GM21526 (cell line): ENCODE measurements at regions not wholly inside any gene's neighbourhood (a gene's known extent, or its start where the extent isn't known, plus 50 kb on each side); places are given as distances from the start of the nearest gene placed in this dataset.

Source experiments
- ATAC-seq: cut with Tn5 transposase; IDR thresholded peaks from one replicate; pipeline ENCODE4 v1.9.1; 2021; ENCODE audit warnings: moderate library complexity; ENCODE audit not compliant: unreplicated experiment, low FRiP score

- no peak for ATAC-seq
Measured at GRCh38 chr4:152009031-152009670, 248.3 kb upstream of the GATB start.

GRCh38 chr4:152007111-152007510 is 246.3 kb upstream of the GATB start:
- ATAC-seq: no peak

DNA sequence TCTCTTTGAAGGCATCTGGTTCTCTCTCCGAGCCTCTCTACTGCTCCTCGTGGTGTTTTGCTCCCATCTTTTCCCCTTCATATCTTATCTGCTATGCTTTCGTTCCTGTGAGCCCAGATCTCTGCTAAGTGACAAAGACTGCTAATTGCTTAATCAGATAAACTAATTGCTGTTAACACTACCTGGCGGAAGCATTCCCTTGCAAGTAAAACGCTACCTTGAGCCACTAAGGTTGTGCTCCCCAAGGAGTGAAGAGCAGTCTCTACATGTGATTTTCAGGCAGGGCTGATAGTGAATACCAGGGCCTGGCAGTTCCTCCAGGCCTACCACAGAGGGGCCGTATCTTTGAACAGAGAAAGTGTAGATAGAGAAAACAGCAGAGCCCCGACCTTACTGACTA is 244.0 kb upstream of the GATB start:
- no peak for ATAC-seq

- ATAC-seq: no peak
Measured at GRCh38 chr4:152000518-152000917, 239.7 kb upstream of the GATB start.

DNA sequence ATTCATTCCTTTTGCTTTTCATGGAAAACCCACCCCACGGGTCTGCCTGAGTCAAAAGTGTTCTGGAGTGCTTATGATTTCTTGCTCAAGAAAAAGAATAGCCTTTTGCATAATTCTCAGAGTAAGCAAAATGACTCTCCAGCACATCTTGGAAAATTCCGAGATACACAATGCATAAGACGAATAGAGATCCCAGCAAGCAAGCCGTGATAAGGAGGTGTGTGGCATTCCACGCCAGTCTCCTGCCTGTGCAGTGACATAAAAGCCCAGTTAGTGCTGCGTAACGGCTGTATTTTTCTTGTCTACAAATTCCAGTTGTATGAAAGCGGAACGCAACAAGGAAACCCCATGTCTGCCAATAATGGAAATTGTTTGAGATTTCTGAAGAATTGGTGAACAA is 237.9 kb upstream of the GATB start:
- no peak for ATAC-seq

GRCh38 chr4:151997461-151997860 is 236.7 kb upstream of the GATB start:
- no peak for ATAC-seq

- no peak for ATAC-seq
Measured at GRCh38 chr4:151994429-151994828, 233.6 kb upstream of the GATB start.

DNA sequence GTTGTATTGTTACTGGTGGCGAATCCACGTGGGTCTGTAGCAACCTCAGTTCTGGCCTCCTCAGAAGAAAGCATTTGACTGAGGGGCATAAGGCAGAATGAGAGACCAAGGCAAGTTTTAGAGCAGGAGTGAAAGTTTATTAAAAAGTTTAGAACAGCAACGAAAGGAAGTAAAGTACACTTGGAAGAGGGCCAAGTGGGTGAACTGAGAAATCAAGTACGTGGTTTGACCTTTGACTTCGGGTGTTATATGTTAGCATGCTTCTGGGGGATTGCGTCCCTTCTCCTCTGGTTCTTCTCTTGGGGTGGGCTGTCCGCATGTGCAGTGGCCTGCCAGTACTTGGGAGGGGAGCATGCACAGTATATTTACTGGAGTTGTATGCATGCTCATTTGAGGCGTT is 232.7 kb upstream of the GATB start:
- no peak for ATAC-seq

DNA sequence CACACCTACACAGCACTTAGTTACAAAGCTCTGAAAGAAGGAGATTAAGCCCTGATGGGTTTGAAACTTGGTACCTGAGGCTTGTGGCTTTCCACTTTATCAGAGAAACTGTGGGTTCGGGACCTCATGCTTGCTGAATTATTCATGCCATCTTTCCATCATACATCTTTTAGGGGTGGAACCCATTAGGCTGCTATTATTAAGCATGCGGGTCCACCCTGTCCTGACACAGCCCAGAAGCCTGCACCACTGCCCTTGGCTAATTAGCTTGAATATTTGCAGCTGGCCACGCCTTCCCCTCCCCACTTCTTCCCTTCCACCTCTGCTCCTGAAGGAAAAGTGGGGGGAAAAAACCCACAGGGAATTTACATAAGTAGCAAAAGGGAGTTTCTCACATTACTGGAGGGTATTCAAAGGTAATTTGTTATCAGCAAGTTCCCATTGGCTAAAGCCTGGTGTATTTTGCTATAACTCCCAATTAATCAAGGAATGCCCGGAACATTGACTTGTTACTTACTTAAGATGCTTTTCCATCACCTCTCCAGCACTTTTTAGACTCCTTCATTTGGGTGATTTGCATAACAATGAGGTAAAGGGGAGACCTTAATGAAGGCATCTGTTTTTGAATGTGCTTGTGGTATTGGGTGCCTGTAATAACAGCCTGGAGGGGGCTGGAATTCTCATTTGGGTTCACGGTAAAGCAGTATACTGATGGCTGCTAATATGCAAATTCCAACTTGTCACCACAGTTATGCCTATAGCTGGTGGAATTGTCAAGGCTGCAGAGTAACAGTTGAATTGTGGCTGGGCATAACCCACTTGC is 231.7 kb upstream of the GATB start:
- ATAC-seq: no peak

DNA sequence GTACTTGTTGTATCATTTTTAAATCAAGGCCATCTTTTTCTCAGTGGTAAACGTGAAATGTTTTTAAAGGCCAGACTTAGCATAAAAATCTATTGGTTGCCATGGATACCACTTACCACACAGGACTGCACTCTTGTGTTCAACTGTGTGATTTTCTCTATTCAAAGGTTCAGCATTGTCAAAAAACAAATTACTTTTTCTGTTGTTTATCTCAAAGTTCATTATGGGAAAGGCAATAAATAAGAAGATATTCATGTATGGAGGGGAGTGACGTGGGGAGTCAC is 231.0 kb upstream of the GATB start:
- ATAC-seq: no peak

- ATAC-seq: no peak
Measured at GRCh38 chr4:151991001-151991883, 230.4 kb upstream of the GATB start.

- ATAC-seq: no peak
Measured at GRCh38 chr4:151990201-151990600, 229.4 kb upstream of the GATB start.

- ATAC-seq: no peak
Measured at GRCh38 chr4:151988591-151988990, 227.8 kb upstream of the GATB start.

GRCh38 chr4:151987606-151988005 is 226.8 kb upstream of the GATB start:
- ATAC-seq: no peak

DNA sequence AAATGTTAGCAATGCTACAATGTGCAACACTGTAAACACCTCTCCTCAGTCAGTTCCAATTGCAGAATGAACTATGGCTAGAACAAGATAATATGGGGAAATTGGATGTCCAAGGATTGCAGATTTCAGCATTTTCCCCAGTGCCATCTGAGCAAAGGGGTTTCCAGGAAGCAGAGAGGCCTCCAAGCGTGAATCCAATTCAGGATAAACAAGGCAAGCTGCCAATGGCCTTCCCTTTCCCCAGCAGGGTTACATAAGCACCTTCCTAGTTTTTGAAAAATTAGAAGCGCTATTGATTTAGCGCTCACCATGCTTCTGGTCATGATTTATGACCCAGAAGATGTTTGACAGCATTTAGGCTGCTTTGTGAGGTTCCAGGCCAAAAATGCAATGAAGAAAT is 223.0 kb upstream of the GATB start:
- no peak for ATAC-seq

- ATAC-seq: no peak
Measured at GRCh38 chr4:151979819-151980218, 219.0 kb upstream of the GATB start.

- ATAC-seq: no peak
Measured at GRCh38 chr4:151968643-151969042, 207.8 kb upstream of the GATB start.

DNA sequence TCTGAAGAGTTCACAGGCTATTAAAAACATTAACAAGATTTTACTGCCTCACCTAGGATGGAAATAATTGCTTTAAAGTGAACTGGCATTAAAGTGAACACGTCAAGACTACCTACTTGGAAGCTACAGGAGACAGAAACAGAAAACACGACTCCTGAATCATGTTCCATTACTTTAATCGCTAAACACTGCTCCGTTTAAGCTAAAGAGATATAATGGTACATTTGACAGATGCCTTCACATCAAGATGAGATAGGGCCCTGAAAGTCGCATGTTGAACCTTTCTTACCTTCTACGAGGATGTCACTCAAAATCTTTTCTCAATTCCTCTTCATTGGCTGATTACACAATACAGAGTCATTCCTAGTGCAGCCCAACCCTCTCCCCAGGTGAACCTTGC is 206.3 kb upstream of the GATB start:
- no peak for ATAC-seq

DNA sequence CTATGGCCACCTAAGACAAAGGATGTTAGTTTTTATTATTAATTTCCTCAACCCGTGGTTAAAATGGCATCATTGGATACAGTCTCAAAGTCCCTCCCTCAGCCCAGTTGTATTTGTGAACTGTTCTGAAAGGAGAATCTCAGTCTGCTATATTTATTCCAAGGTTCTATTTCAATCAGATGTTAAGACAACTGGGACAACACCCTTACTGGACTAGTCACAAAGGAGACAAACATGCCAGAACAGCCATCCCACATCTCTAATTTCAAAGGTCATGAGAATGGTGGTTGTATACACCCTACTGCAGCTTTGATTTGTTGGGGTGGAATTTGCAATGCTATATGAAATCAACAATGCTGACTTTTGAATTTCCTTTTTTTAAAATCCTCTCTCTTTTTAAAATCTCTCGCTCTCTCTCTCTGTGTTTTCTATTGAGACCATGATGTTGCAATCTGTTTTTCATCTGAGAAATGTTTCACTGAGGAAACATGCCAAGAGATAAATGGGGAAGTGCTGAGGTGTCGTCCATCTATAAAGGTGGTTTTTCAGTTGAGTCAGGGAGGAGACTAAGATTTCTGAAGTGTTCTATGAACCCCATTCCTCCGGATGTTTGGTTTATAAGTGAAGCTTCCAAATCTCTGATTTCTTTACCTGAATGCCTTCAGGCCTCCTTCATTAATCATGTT is 201.5 kb upstream of the GATB start:
- no peak for ATAC-seq

- no peak for ATAC-seq
Measured at GRCh38 chr4:151961456-151961855, 200.6 kb upstream of the GATB start.
